HG02642 (cell line): ENCODE measurements at regions not wholly inside any gene's neighbourhood (a gene's known extent, or its start where the extent isn't known, plus 50 kb on each side); places are given as distances from the start of the nearest gene placed in this dataset.
"Not testable (repeated sequence)": the region's sequence is repeated elsewhere in the genome, so short reads cannot be mapped to it uniquely, and the experiment has no call there.

Experiments used
- ATAC-seq: cut with Tn5 transposase; IDR thresholded peaks from one replicate; pipeline ENCODE4 v1.9.1; 2021; ENCODE audit warnings: mild to moderate bottlenecking; ENCODE audit not compliant: unreplicated experiment, poor library complexity

DNA sequence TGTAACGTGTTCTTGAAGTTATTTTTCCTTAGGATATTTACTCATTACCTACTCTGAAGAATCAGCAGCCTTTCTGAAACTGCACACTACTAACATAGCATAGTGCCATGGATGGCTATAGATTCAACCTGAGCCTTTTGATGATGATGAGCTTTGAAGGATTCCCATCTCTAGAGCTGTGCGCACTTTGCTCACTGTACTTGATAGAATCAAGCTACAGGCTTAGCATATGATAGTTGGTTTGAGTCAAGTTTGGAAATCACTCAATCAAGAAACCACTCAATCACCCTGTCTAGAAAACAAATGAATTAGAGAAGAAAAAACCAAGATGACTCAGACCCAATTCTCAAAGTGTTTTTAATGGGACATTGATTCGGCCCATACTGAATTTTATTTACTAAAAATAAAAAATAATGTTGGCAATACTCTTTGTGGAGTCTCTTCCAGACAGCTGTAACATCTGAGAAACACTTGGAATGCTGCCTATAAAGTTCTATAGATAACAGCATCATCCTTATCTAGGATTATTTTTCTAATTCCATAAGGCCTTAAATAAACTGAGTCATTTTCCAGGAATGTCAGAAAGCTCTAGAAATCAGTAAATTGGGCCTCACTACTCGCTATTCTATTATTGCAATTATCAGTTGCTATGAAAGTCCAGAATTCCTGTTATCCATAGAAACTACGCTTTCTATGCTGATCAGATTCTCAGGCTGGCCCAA is 259.0 kb upstream of the ERBB4 start:
- no peak for ATAC-seq

DNA sequence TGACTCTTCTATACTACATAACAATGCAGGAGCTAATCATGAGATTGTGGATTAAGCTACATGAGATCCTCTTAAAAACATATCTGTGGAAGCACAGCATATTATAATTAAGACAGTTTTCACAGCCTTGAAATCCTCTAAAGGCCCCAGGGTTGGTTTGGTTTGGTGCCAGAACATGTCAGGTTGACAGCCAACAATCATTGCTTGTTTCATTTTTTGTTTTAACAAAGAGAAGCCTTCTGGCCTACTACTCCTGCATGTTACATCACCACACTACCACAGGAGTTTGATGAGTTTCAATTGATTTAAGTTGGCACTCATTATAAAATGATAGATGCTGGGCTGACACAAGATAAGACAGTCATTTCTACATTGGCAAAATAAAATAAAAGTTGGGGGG is 255.9 kb upstream of the ERBB4 start:
- ATAC-seq = no peak

DNA sequence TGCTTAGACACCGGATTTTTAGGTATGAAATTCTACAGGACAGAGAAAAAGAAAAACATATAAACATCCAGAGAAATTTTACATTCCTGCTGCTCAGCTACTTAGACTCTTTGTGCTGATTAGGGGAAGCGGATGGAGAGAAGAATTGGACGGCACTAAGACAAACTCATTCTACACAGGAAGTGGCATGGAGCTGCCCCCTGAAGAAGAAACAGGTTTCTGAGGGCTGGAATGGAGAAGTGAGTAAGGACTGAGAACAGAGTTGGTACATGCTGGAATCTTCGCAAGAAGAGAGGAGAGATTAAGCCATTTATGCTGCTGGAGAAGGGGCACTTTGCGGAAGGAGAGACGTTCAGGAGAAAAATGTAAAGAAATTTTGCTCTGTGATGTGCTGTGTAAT is 253.0 kb upstream of the ERBB4 start:
- no peak for ATAC-seq

DNA sequence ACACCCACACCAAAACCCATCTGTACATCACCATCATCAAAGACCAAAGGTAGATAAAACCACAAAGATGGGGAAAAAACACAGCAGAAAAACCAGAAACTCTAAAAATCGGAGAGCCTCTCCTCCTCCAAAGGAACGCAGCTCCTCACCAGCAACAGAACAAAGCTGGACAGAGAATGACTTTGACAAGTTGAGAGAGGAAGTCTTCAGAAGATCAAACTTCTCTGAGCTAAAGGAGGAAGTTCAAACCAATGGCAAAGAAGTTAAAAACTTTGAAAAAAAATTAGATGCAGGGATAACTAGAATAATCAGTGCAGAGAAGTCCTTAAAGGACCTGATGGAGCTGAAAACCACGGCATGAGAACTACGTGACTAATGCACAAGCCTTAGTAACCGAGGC is 247.5 kb upstream of the ERBB4 start:
- ATAC-seq = not testable (repeated sequence)

DNA sequence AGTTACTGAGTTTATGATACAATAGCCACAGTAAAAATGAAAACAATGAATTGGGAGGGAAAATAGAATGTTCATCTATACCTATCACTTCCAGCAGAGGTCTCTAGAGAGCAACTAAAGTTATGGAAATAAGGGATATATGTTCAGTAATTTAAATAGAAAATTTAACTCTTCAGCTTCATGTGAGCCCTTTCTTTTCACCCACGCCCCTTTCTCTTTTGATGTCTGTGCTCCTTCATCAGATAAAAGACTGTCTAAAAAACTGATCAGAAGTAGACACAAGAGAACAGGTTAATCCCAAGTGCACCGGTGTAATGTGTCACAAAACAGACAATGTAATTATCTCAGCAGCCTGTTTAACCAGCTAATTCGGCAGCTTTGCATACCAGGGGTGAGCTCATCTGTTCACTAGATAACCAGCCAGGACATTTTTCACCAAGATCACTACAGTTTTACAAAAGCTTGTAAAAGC is 238.5 kb upstream of the ERBB4 start:
- peak; percentile 75 for ATAC-seq

DNA sequence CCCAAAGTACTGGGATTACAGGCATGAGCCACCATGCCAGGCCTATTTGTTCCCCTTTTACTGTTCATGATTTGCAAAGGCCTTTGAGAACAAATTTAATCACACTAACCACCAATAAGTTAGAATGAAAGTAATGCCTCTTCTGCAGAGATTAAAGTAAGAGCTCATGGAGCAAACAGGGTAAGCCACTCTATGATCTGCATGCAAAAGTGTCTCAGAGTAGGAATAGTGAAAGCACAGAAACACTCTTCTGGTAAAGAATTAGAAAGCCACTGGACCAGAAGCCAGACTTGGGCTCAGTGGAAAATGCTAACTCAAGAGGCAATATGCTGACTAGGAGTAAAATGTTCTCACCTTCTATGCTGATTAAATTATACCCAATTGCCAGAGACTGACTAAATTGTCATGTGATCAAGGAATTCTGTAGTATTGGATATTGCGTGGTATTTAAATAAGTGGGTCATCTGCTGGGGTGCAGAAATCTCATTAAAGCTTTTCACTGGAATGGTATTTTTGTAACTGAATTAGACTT is 235.3 kb upstream of the ERBB4 start:
- no peak for ATAC-seq

DNA sequence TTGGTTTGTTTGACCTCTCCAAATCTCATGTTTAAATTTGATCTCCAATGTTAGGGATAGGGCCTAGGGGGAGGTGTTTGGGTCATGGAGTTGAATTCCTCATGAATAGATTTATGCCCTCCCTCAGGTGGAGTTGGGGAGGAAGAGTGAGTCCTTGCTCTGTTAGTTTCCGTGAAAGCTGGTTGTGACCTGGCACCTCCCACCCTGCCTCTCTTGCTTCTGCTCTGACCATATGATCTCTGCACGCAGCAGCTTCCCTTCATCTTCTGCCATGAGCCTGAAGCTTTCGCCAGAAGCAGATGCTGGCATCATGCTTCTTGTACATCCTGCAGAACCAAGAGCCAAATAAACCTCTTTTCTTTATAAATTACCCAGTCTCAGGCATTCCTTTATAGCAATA is 231.6 kb upstream of the ERBB4 start:
- no peak for ATAC-seq

DNA sequence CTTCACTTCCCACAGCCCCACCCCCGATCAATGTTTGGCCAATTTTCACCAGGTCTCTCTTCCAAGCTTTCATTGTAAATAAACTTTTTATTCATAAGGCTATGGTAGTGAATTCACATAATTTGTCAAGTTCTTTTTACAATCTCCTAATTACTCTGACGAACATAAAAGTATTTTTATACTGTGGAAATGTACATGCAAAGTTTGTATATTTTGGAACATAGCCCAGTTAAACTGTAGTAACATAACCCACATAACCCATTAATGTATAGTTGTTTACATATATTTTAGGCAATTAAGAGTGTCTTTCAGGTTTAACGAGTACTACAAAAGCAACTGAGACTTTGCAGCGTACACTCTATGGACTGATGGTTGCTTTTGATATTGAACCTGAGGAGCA is 228.3 kb upstream of the ERBB4 start:
- no peak for ATAC-seq

DNA sequence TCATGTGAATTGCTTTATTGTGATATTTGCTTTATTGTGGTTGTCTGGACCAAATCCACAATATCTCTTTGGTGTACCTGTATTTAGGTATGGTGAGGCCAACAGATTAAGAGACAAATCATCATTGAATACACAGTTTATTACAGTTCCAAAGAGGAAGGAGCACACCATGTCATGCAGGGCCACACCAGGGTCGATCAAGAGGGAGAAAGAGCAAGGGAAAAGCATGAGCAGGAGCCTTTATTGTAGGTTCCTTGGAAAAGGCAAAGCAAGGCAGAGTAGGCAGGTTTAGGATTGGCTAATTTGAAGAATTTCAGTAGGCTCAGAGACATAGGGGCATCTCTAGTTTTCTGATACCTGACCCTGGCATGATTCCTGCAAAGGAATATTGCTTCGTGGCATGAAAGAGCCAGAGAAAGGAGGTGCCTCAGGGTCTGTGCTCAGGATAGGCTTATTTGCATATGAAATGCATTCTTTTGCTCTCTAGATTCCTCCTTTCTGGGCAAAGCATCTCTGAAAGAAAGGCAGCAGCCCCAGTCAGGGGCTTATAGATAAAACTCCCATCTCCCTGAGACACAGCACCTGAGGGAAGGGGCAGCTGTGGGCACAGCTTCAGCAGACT is 214.2 kb upstream of the ERBB4 start:
- no peak for ATAC-seq

DNA sequence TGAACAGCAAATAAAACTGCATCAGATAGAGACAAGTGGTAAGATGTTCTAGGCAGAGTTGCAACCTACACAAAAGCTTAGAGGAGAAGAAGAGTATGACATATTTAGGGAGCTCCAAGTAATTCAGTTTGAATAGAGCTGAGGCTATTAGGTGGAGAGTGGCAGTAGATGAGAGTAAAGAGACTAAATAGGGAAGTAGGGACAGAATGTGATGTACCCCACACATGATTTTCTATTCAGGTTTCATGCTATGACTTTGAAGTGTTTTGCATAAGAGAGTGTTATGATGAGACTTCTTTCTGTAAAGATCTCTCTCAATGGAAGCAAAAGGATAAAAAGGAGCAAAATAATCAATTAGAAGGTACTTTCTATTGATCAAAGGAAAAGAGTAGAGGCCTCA is 206.8 kb upstream of the ERBB4 start:
- peak; percentile 82 for ATAC-seq

DNA sequence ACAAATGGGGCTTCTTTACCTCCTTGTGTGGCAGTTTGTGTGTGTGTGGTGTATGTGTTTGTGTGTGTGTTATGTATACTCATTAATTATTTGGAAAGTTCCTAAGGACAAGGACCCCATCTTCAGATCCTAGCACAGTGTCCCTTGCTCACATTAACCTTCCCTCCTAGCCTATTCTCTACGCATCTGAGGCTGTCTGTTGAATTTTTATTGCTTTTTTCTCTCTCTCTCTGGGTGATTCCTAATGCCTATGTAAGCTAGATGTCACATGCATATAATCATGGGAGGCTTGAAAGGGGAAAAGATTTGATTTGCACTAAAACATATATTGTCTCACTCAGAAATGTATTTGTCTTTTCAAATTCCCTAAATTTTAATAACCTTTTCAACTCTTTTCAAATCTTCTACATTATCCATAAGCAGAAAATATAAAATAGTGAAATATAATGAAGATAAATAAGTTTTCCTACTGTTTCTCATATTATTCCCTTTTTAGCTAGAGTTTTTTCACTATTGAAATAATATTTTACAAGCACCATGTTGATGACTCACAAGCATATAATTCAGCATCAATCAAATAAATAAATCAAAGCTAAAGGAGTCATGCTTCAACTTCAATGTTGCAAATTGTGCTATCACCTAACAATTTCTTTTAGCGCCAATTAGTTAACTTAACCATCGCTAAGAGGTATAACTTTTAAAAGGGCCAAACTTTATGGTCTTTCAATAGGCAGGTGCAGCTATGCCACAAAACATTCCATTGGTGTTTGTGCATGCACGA is 199.0 kb upstream of the ERBB4 start:
- no peak for ATAC-seq

DNA sequence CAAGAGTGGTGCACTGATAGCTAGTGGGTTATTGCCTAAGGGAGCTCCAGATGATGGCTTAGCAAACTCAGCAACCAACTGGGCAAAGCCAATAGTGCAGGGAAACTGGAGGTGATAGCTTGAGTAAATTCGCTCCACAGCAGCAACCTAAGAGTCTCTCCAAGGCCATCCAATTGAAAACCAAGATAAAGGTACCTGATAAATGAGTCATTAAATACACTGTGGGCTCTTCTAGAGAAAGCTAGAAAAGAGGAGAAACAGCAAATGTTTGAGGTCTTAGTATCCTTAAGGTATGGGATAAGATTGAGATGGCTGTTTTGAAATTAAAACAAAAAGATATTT is 197.8 kb upstream of the ERBB4 start:
- ATAC-seq = no peak

DNA sequence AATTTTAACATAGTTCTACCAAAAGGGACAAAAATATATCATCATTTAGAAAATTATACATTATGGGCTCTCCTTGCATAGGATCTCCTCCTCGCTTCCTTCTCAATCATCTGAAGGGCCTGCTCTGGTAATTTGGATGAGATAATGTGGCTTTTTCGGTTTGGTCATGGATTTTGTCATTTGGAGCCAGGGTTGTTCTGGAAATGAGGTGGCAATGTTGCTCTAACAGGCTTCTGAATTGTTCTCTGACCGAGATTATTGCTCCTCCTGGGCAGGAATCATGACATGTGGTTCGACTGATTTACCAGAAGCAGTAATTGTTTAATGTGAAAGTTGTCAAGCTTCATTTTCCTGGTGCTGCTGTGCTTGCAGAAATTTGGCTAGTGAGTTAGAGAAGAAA is 194.7 kb upstream of the ERBB4 start:
- ATAC-seq = peak; percentile 51

DNA sequence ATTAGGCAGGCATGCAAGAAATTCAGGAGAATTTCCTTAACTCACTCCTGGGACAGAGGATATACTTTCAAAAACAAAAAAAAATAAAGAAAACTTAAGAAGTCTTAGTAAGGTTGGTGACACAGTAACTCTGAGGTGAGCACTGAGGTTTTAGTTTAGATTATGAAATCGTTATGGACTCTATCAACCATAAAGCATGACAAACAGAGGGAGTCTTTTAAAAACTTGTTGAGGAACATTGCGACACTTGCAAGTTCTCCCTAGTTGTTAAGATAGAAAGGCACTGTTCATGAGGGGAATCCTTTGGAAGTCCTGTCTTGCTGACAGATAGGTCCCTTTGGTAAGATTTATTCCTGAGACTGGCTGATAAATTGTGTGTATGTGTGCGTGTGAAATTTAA is 194.3 kb upstream of the ERBB4 start:
- peak; percentile 20 for ATAC-seq

DNA sequence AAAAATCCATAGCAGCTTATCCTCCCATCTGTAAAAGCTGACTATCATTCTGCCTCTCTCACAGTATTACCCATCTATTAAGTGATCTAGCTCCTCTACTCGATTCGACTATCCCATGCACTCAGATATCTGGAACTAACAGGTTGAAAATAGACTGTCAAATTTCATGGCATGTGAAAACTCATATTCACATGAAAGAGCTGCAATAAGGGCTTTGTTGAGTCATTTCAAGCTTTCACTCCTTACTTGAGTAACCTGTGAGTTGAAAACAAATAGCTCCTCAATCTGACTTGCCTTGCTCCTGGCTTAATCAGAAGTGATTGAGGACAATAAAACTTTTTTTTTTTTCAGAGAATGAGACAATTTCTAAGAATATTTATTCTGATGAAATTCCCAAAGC is 192.4 kb upstream of the ERBB4 start:
- ATAC-seq = peak; percentile 70

DNA sequence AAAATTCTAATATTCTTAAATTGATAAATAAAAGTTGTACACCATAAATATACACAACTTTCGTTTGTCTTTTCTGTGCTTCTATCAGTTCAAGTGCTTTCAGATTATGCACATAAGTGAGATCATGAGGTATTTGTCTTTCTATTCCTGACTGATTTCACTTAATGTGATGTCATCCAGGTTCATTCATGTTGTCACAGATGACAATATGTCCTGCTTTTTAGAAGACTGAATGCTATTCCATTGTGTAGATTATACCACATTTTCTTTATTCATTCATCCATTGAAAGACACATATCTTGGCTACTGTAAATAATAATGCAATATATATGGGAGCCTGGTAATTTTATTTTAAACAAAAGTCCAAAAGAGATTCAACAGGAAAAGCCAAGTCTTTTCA is 190.1 kb upstream of the ERBB4 start:
- ATAC-seq = no peak

DNA sequence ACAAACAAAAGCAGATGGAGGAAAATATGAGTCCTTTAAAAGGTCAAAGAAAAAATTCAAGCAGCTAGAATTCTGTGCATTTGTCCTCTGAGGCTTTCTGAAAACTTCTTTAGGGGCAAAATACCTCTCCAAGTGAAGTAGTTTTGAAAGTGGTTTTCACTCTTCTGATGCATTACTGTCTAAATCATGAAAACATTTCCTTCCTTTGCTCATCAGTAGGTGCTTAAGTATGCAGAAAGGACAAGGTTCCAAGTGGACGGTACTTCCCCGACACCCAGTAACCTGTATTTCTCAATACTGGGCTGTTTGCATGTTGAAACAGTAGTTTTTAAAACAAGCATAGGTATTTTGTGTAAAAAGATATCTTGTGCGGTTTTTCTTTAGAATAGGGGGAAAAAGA is 189.1 kb upstream of the ERBB4 start:
- peak; percentile 50 for ATAC-seq

DNA sequence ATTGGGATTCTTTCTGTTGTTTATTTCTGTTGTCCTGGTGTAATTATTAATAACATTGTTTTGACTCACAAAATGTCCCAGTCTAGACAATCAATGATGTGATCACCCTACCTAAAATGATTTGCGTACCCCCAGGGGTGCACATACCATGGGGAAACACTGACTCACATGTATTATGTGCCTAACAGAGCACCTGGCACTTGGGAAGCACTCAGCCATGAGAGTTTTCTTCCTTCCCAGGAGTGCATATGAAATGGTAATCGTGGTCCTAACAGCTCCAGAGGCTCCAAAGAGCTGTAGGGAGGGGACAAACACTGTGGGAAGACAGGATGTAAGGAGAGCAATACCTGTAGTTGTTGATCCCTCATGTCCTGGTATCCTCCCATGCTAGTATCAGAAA is 187.8 kb upstream of the ERBB4 start:
- peak; percentile 42 for ATAC-seq

DNA sequence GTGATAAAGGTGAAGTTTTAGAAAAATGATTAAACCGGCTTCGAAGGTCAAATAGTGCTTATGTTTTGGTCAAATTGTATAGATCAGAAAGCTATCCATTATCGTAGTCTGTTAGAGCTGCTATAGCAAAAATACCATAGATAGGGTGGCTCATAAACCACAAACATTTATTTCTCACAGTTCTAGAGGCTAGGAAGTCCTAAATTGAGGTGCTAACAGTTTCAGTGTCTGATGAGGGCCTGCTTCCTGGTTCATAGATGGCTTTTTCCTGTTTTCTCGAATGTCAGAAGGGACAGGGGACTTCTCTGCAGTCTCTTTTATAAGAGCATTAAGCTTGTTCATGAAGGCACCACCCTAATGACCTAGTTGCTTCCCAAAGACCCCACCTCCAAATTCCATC is 186.6 kb upstream of the ERBB4 start:
- ATAC-seq = no peak

DNA sequence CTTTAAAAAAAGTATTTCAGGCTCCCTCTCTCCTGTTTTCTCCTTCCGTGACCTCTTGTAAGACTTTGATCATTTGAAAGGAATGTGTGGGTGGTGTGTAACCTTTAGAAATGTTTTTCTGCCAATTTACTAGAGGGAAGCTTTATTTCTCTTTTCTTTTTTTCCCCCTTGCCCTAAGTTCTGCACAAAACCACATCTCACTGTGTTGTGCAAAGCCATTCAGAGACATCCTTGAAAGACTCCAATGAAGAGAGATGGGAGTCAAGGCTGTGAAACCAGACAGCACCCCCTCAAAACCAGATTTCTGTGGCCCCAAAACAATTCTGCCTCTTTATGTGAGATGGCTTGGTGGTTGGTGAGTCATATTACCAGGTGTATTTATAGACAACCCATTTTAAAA is 184.6 kb upstream of the ERBB4 start:
- no peak for ATAC-seq

DNA sequence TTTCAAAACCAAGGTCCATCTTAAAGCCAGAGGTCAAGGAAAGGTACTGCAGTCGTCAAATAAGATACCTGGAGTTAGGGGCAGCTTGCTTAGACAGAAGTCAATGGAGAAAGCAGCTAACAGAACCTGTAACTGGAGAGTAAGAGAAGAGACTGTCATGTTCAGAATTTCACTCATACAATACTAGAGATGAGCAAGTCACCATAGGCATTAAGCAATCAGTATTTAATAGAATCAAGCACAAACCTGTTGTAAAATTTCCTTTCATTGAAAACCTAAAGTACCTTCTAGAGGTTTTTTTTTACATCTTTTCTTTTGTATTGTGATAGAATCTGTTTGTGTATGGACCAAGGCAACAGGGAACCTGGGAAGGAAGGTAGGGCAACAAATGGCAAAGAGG is 183.4 kb upstream of the ERBB4 start:
- ATAC-seq = no peak
